Ascending aorta (tissue), 2 donors: ENCODE measurements at regions not wholly inside any gene's neighbourhood (a gene's known extent, or its start where the extent isn't known, plus 50 kb on each side); places are given as distances from the start of the nearest gene placed in this dataset.

Experiments used
- DNase-seq, 2 donors: peaks; one replicate each; pipeline ENCODE4 v3.0.0-alpha.2; 2019; ENCODE audit warnings: low spot score in 2 of 2
- H3K27ac ChIP-seq, 2 donors: fragments of 200-600 bp; sonication (generic); one replicate each; pipeline ENCODE4 v1.5.1; 2016 to 2017; ENCODE audit warnings: mild to moderate bottlenecking in 1 of 2
- H3K27me3 ChIP-seq: fragments of 200-600 bp; sonication (generic); one replicate; pipeline ENCODE4 v1.5.1; 2017
- H3K36me3 ChIP-seq, 2 donors: fragments of 200-600 bp; sonication (generic); one replicate each; pipeline ENCODE4 v1.5.1; 2016
- H3K4me1 ChIP-seq, 2 donors: fragments of 200-600 bp; sonication (generic); one replicate each; pipeline ENCODE4 v1.5.1; 2016 to 2017; ENCODE audit warnings: mild to moderate bottlenecking in 1 of 2
- H3K4me3 ChIP-seq, 2 donors: fragments of 200-600 bp; sonication (generic); one replicate each; pipeline ENCODE4 v1.5.1; 2016 to 2017; ENCODE audit warnings: mild to moderate bottlenecking in 1 of 2
- H3K9me3 ChIP-seq, 2 donors: fragments of 200-600 bp; sonication (generic); one replicate each; pipeline ENCODE4 v1.5.1; 2016
- CTCF ChIP-seq, 3 experiments: fragments of 200-600 bp in 2 of 3; fragments of 450-650 bp in 1 of 3; sonication (generic) in 2 of 3; IDR thresholded peaks; one replicate each; pipeline ENCODE4 v1.5.1; 2016 to 2019; ENCODE audit warnings: antibody characterized with exemption in 3 of 3, mild to moderate bottlenecking in 1 of 3, moderate library complexity in 1 of 3
- intact Hi-C: fragments of 100-400 bp; cut with DNase I; formaldehyde crosslinking; loops from one replicate; pipeline ENCODE4 v1.15.1; 2023

DNA sequence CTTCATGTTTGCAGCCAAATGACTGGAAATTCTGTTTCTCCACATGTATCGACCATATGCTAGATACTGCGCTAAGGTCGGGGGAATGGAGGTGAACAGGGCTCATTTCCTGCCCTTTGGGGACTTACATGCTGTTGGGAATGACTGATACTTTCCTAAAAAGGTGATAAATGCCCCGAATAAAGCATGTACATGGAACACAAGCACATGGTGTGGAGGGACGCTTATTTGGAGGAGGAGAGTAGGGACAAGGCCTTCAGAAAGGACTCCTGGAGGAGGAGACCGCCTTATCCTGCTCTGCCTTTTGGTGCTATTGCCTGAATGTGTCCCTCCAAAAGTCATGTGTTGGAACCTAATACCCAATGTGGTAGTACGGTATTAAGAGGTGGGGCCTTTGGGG, 344.5 kb downstream of the PRL start:
- Histone ChIP-seq H3K4me3 (no peak overlapping the region), H3K27ac (no peak overlapping the region), H3K4me1 (peaks cover 6 to 13% of the 10 kb centered on the region in 2 donors), H3K27me3 (no peaks in the 10 kb centered on the region), H3K9me3 (no peaks in the 10 kb centered on the region), H3K36me3 (no peaks in the 10 kb centered on the region)
- no peak for TF ChIP-seq CTCF (IDR thresholded peaks at IDR 0.05)
- DNase-seq: no peak
- intact Hi-C loops: no loop called here

GRCh38 chr6:21953831-21954801, 342.7 kb downstream of the PRL start:
- DNase-seq: no peak
- H3K4me1 ChIP-seq: peaks cover 6 to 12% of the 10 kb centered on the region in 2 donors
- no peaks in the 10 kb centered on the region for H3K9me3 ChIP-seq
- intact Hi-C loops: no loop called here
- H3K27me3 ChIP-seq: no peaks in the 10 kb centered on the region
- TF ChIP-seq CTCF (IDR thresholded peaks at IDR 0.05): no peak
- H3K27ac ChIP-seq: peak overlapping the region; percentile 23 to 31
- peak overlapping the region in 1 of 2 donors; percentile 42 for H3K4me3 ChIP-seq
- H3K36me3 ChIP-seq: no peaks in the 10 kb centered on the region

DNA sequence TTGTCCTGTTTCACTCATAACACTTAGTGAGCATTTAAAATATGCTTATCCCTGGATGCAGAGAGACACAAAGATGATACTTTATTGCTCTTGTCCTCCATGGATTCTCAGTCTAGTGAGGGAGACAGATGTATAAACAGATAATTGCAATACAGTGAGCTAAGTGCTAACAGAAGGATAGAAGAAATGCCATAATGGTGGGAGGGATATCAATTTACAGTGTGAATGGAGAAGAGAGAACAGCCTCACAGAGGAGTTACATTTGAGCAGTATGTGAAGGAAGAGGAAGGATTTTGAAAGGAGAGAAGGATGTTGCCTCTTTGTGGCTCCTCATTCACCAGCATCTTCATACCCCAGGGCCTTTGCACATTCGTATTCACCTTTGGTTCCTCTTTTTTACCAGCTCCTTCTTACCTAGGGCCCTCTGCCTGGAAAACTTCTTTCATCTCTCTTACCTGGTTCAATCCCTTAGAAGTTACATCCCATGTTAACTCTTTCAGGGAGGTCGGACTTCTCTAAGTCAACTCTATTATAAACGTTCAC, 341.7 kb downstream of the PRL start:
- peak overlapping the region in 1 of 2 donors; percentile 31 for H3K27ac ChIP-seq
- H3K9me3 ChIP-seq: no peaks in the 10 kb centered on the region
- H3K4me3 ChIP-seq: no peak overlapping the region
- H3K27me3 ChIP-seq: no peaks in the 10 kb centered on the region
- H3K4me1 ChIP-seq: peaks cover 6 to 10% of the 10 kb centered on the region in 2 donors
- H3K36me3 ChIP-seq: no peaks in the 10 kb centered on the region
- DNase-seq: no peak
- intact Hi-C loops: no loop called here
- TF ChIP-seq CTCF (IDR thresholded peaks at IDR 0.05): no peak

DNA sequence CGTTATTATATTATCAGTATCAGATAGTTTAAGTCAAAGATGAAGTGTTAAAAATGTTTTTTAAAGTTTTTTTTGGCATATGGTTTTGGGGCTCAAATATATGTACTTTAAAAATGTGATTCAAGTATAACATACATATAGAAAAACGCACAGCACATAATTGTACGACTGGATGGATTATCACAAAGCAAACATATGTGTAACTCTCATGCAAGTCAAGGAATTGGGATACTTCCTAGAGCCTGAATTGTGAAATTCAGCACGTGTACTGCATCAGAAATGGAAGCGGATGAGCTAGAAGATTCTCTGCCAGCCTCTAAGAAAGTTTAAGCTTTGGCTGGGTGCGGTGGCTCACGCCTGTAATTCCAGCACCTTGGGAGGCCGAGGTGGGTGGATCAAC, 340.9 kb downstream of the PRL start:
- Histone ChIP-seq H3K27me3 (no peaks in the 10 kb centered on the region), H3K9me3 (no peaks in the 10 kb centered on the region), H3K4me1 (peaks cover 6 to 7% of the 10 kb centered on the region in 2 donors), H3K27ac (no peak overlapping the region), H3K4me3 (no peak overlapping the region), H3K36me3 (no peaks in the 10 kb centered on the region)
- intact Hi-C loops: no loop called here
- no peak for DNase-seq
- no peak for TF ChIP-seq CTCF (IDR thresholded peaks at IDR 0.05)

- H3K9me3 ChIP-seq: no peaks in the 10 kb centered on the region
- no peak overlapping the region for H3K27ac ChIP-seq
- intact Hi-C loops: no loop called here
- peaks cover 6 to 7% of the 10 kb centered on the region in 2 donors for H3K4me1 ChIP-seq
- DNase-seq: no peak
- H3K36me3 ChIP-seq: no peaks in the 10 kb centered on the region
- H3K27me3 ChIP-seq: no peaks in the 10 kb centered on the region
- no peak for TF ChIP-seq CTCF (IDR thresholded peaks at IDR 0.05)
- H3K4me3 ChIP-seq: no peak overlapping the region
These were observed 338.4 kb downstream of the PRL start for GRCh38 chr6:21958428-21958827.
